HG02588 (cell line): ENCODE measurements at regions not wholly inside any gene's neighbourhood (a gene's known extent, or its start where the extent isn't known, plus 50 kb on each side); places are given as distances from the start of the nearest gene placed in this dataset.
"Not testable (repeated sequence)": the region's sequence is repeated elsewhere in the genome, so short reads cannot be mapped to it uniquely, and the experiment has no call there.

Experiments
- ATAC-seq: cut with Tn5 transposase; IDR thresholded peaks from one replicate; pipeline ENCODE4 v1.9.1; 2021; ENCODE audit warnings: mild to moderate bottlenecking, moderate library complexity; ENCODE audit not compliant: unreplicated experiment

DNA sequence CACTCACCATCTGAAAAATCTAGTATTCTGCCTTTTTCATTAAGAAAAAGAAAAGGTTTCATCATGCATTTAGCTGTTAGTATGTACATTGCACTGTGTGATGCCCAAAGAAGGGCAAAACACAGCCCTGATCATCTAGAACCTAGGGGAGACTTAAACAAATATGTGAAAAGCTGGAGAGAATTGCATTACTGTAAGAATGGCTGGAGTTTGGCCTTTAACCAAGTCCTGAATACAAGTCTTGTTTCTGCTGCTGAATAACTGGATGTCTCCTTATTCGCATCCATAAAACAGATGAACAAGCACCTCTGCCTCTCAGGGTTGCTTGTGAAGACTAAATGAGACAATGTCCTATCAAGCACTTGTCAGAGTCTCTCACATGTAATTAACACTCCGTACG lies 233.4 kb upstream of the LRTM1 start:
- no peak for ATAC-seq

DNA sequence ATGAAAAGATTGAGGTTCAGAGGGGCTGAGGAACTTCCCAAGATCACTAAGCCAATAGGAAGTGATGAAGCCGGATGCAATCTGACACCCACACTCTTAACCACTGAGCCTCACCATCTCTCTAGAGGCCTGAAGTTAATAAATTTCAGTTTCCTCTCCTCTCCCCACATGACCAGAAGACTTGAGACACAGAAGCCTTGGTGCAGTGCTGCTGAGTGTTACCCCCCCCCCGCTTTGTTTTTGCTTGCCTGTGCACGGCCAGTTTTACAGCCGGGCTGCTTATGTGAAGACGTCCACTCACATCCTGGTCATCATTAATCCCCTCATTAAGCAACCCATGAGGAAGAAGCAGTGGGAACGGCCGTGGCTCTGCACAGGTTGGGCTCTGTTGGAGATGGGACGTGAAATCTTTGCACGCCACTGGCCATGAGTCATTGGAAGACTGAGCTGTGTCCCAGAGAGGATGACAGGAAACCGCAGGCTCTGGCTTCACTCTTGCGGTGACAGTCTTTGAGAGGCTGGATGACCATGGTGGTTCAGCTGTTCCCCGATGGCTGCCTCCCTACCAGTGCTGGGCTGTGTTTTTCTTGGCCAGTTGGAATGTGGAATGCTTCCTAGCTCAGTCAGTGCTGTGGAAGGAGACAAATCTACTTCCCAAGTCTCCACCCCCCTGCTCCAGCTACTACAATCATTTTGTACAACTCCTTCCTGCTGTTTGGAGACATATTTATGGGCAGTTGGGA lies 232.6 kb upstream of the LRTM1 start:
- ATAC-seq = peak; percentile 88

DNA sequence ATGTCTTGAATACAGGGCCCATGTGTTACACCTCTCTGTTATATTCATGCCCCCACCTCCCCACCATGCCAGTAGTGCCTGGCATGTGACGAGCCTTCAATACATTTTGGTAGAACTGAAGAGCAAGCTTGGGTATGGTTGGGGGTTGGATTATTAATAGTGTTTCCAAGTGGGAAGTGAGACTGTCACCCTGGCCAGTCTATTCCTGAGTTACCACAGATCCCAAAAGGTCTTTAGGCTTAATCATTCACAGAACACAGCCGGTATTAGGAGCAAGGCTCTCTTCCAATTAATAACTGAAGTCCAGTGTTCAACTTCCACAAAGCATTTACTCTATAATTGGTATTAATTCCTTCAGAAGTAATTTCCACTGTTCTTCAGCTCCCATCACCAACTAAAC lies 231.9 kb upstream of the LRTM1 start:
- ATAC-seq = no peak

DNA sequence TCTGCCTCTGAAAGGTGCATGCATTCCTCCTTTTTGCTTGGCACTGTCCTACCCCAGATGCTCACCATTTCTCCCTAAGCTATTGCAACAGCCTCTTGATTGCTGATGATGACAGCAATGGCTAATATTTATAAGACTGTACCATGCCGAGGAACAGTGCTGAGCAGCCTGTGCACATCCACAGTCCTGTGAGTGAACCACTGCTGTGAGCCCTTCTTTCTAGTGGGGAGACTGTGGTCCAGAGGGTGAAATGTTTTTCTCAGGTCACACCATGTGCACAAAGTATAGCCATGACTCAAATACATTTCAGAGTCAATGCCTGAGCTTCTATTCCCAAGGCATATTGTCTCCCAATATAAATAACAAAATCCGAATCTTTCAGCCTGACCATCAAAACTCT lies 231.2 kb upstream of the LRTM1 start:
- no peak for ATAC-seq

DNA sequence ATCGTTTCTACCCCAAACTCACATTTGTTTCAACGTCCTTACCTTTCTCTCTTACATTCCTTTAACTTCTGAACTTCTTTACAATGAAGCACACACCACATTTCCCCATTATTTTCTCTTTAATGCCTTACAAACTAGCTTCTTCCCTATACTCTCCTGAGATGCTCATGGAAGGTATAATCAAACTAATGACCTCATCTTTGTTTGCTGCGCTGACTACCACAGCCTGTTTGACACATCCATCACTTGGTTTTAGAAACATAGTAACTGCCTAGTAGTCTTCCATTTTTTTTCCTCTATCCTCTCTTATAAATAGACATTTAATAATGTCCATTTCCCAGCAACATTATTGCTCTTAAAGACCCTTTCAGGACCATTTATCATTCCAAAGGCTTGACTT lies 230.5 kb upstream of the LRTM1 start:
- no peak for ATAC-seq

DNA sequence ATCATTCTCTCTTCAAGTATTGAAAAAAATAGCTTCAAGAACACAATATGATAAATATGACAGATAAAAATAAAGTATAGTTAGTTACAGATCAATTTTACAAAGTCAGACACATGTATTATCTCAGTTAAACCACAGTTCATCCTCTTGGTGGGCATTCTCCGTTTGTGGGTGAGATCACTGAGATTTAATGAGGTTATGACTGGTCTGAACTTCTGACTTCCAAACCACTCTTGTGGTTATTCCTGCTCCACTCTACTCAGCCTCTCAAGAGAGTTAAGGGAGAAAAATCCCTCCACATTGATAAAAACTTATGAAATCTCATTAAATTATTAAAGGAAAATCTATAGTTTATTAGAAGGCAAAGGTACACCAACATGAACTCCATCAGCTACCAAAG lies 229.9 kb upstream of the LRTM1 start:
- ATAC-seq = no peak

DNA sequence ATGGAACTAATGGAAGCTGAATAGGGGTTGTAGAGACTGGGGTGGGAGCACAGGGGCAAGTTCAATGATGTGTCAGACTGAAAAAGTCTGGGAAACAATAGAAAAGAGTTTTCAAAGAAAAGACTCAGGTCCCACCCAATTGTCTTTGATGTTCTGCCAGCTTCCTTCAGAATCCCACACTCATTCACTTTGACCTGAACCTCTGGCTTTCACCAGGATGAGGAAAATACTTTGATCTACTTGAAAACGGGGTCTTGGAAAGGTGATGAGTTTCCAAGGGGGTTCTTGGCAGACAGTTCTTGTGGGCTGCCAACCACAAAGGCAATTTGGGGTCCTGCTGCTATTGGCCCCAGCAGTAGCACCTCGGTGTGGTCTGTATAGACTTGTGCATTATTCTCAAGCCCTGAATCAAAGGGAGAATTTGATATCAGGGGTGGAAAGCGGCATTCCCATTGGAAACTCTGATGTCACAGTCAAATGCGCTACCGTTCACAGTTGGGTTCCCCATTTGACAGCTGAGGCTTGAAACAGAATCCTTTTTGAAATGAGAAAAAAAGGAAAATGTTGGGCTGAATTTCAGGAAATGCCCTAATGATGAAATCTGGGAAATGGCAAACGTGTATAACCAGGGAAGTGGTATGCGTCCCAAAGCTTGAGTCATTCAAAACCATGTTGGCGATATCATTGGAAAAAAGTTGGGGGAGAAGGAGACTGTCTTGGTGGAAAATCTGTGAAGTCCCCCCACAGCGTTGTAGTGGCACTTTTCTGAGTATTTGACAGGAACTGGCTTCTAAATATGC lies 229.2 kb upstream of the LRTM1 start:
- no peak for ATAC-seq

DNA sequence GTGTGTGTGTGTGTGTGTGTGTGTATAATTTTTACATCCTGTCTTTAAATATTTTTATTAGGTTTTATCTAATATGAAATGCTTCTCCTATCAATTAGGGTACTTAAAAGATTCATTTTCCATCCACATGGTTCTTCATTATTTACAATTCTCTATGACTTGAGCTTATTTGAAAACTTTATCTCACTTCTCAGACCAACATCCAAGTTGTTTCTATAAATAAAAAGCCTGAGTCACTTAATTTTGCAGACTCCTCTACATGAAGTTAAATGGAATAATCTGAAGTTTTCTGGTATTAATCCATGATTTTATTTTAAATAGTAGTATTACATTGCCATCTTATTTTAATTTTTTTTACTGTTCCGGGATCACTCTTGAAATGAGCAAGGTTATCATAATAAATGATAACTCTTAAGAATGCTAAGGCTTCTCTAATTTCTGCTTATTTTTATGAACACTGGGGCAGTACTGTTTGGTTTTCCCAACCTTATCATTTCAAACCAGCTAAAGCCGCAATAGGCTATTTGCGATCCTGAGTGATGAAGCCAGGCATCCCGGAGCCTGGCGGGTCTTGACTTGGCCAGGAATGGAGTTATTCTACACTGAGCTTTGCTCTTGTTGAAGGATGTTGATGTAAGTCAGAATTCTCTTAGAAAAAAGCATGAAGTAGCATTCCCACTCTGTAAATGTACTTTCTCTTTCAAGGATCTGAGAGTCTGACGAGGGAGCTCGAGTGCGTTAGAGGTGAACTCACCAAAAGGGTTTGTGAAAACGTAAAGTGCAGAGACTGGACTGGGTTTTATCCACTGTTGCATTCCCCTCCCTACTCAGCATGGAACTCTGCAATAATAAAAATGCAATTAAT lies 220.2 kb upstream of the LRTM1 start:
- no peak for ATAC-seq

DNA sequence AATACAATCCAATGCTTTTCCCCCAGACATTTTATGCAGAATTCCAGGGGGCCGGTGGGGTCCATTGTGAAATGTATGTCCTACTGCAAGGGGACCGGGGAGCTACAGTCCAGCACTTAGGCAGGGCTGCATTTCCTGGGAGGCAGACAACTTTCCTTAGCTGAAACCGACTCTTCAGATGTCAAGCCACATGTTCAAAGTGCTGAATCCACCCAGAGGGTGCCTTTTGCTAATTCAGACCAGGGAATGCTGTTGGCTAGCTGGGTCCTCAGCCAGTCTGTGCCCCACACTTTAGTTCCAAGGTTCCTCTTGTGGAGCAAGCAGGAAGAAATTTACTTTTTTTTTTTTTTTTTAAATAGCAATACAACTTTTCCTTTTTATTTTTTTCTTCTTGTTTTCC lies 219.5 kb upstream of the LRTM1 start:
- ATAC-seq = no peak

DNA sequence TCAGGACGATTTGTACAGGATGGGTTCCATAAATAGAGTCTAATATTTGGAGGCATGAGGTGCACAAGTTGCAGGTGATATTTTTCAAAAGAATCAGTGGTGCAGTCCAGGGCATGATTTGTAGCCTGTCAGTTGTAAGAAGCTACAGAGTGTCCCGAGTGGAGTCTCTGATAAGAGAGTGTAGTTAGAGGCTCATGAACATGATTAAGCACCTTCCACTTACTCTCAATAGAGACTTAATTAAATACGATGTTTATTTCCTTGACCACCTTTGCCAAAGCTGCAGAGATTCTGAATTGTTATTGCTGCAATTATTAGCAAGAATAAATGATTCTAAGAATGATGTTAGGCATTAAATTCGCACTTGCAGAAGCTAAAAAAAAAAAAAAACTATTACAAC lies 218.4 kb upstream of the LRTM1 start:
- no peak for ATAC-seq

DNA sequence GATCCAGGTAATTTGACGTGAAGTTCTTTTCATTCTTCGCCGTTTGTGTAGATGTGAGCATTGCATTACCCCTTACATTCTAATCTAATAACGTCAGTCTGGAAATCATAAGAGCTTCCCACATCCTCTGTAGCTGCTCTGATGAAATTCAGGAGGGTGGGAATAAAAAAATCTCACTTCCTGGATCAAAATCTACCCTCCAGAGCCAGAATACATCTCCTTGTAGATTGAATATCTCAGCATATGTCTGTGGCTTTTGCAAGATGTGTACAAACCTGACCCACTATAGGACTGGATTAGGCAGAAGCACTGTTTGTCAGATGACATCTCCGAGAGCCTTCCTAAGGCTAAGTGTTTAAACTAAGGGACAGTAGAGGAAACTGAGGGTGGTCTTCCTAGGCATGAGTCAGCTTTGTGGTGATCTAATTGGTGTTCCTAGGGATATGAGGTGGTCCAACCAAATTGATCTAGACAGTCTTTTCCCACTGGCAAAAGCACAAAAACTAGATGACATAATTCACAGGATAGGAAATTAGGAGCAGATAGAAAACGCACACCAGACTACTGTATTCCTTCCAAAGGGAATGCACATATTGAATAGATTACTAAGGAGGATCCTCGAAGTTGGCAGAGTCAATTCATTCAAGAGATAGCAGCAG lies 216.3 kb upstream of the LRTM1 start:
- ATAC-seq = no peak

DNA sequence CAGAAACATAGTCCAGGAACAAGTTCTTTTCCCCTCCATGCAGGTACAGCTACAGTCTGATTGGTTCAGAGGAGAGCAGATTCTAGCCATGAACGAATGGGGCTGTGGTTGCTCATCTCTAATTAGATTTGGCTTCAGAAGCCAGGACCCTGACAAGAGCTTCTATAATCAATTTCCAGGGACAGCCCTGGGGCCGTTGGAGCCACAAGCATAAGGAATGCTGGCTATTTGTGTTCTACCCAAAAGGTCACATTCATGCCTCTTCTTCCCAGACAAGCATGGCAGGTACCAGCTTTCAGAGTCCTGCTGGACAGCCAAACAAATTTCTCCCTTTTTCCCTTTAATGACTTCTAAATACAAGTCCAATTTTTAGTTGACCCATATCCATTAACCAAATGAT lies 215.5 kb upstream of the LRTM1 start:
- ATAC-seq = no peak

DNA sequence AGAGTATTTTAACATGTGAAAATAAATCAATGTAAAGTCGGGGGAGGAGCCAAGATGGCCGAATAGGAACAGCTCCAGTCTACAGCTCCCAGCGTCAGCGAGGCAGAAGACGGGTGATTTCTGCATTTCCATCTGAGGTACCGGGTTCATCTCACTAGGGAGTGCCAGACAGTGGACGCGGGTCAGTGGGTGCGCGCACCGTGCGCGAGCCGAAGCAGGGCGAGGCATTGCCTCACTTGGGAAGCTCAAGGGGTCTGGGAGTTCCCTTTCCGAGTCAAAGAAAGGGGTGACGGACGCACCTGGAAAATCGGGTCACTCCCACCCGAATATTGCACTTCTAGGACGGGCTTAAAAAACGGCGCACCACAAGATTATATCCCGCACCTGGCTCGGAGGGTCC lies 208.4 kb upstream of the LRTM1 start:
- ATAC-seq = not testable (repeated sequence)

DNA sequence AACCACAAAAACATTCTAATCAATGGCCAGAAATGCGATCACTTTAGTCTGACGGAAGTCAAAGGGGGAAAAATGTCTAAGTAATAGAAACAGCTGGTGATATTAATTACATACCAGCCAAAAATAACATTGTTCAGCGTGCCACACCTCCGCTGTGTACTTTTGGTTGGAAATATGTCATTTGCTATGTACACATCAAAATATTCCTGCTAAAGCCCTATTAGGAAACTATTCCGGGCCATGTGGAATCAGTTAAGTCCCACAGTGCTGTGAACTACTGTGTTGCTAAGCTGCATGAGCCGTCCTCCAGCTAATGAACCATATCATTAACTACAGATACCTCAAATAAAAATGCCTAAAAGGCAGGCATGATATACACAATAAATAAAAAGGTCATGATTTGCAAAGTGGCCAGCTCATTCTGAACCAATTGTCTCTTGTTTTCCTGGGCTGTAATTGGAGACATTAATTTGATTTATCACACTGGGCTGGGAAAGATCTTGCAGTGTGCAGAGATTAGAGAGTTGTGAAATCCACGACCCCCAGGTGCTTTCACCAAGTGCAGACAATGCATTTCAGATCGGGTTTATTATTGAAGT lies 200.5 kb upstream of the LRTM1 start:
- no peak for ATAC-seq

DNA sequence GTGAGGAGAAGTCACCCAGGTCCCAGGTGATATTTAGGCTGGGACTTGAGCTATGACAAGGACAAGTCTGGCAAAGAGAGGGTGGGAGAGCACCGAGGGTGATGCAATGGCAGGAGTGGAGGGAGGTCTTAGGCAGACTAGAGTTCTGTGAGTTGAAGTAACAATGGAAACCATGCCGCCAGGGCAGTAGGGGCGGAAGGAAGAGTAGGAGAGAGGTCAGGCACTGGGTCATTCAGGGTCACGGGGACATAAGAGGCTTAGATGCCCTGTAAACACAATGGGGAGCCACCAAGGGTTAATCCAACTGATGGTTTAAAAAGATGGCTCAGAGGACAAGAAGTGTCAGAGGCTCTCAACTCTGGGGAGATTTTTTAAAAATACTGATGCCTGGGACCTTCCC lies 199.7 kb upstream of the LRTM1 start:
- ATAC-seq = no peak

DNA sequence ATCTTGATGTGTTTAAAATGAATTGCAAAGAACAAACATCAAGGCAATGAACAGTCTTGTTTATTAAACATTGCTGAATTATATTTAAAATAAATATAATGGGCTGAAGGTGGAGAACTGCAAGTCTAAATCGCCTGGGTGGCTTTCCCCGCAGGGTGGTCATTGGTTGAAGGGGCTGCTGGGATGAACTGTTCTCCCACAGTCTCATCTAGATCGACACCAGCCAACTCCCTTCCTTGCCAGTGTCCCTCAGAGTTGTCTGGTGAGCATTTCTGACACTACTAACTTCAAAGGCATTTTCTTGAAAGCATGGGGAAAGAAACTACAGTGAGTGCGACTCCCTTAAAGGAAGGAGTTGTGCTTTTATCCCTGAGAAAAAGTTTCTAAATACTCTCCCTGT lies 196.5 kb upstream of the LRTM1 start:
- ATAC-seq = no peak
